Fibroblast of lung (primary cell): ENCODE measurements at regions not wholly inside any gene's neighbourhood (a gene's known extent, or its start where the extent isn't known, plus 50 kb on each side); places are given as distances from the start of the nearest gene placed in this dataset.

Experiments
- DNase-seq, 2 donors: peaks; one replicate each; pipeline versions ENCODE4 v3.0.0 to v3.0.0-alpha.2; 2010; ENCODE audit warnings: low read depth in 2 of 2
- H2AFZ ChIP-seq: 2 replicates; pipeline ENCODE4 v1.5.1; 2012; ENCODE audit warnings: low read length, control low read depth, inconsistent platforms
- H3K27ac ChIP-seq: 2 replicates; pipeline ENCODE4 v1.5.1; 2011; ENCODE audit warnings: low read length, control low read depth; ENCODE audit not compliant: insufficient read depth
- H3K27me3 ChIP-seq: 2 replicates; pipeline ENCODE4 v1.5.1; 2011; ENCODE audit warnings: mild to moderate bottlenecking, low read length; ENCODE audit not compliant: control insufficient read depth, insufficient read depth
- H3K36me3 ChIP-seq: 2 replicates; pipeline ENCODE4 v1.5.1; 2011; ENCODE audit warnings: low read length; ENCODE audit not compliant: control insufficient read depth, insufficient read depth
- H3K4me1 ChIP-seq: 2 replicates; pipeline ENCODE4 v1.5.1; 2011; ENCODE audit warnings: low read length; ENCODE audit not compliant: control insufficient read depth, insufficient read depth; ENCODE audit errors: extremely low read depth
- H3K4me2 ChIP-seq: 2 replicates; pipeline ENCODE4 v1.5.1; 2011; ENCODE audit warnings: low read length, control low read depth; ENCODE audit not compliant: insufficient read depth; ENCODE audit errors: extremely low read depth
- H3K4me3 ChIP-seq, 4 experiments: fragments of 200-600 bp in 1 of 4; sonication (generic) in 1 of 4; replicated peaks in 1 of 4; 2 replicates each; pipeline ENCODE4 v1.5.1; 2011 to 2016; ENCODE audit warnings: low read length in 4 of 4, low read depth in 3 of 4, mild to moderate bottlenecking in 3 of 4, control low read depth in 2 of 4, inconsistent platforms in 1 of 4, mixed read lengths in 1 of 4; ENCODE audit not compliant: insufficient read depth in 1 of 4; ENCODE audit errors: control extremely low read depth in 1 of 4
- H3K79me2 ChIP-seq: 2 replicates; pipeline ENCODE4 v1.5.1; 2012; ENCODE audit warnings: mild to moderate bottlenecking, low read length, inconsistent platforms; ENCODE audit not compliant: control insufficient read depth, insufficient read depth
- H3K9ac ChIP-seq: 2 replicates; pipeline ENCODE4 v1.5.1; 2011; ENCODE audit warnings: mild to moderate bottlenecking, low read length, control low read depth; ENCODE audit not compliant: insufficient read depth
- H3K9me3 ChIP-seq: 2 replicates; pipeline ENCODE4 v1.5.1; 2012; ENCODE audit warnings: low read depth, low read length; ENCODE audit not compliant: control insufficient read depth, insufficient read depth
- H4K20me1 ChIP-seq: 2 replicates; pipeline ENCODE4 v1.5.1; 2011; ENCODE audit warnings: low read length; ENCODE audit not compliant: control insufficient read depth, insufficient read depth; ENCODE audit errors: extremely low read depth
- CTCF ChIP-seq, 2 donors: IDR thresholded peaks in 1 of 2; conservative IDR thresholded peaks in 1 of 2; 1 replicate in 1 of 2; 2 replicates in 1 of 2; pipeline ENCODE4 v1.5.1; 2011 to 2012; ENCODE audit warnings: low read length in 2 of 2, control low read depth in 1 of 2, inconsistent platforms in 1 of 2, low read depth in 1 of 2, mild to moderate bottlenecking in 1 of 2
- EZH2 ChIP-seq: IDR thresholded peaks from 2 replicates; pipeline ENCODE4 v1.5.1; 2012; ENCODE audit warnings: low read length, control low read depth, mild to moderate bottlenecking; ENCODE audit errors: missing control alignments

DNA sequence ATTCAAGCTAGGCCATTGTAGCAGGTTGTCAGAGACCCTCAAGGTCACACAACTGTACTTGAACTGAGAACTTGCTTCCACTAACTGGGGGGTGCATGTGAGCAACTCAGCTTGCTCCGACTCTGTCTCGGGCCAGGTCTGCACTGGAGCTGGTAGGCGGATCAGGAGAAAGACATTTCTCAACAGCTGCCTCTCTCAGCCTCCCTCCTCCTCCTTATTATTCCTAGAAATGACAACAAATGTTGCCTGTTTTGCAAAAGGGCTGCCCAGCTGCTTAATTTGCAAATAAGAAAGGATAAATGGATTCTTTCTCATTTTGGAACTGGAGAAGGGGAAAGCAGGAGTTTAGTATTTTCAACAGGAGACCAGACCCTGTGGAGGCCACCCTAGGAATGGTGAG, 140.5 kb downstream of the RHOU start:
- Histone ChIP-seq H3K4me1 (no peaks in the 10 kb centered on the region), H2AFZ (no peak overlapping the region), H3K79me2 (no peaks in the 10 kb centered on the region), H3K27me3 (peaks cover 2% of the 10 kb centered on the region), H3K9ac (no peak overlapping the region), H3K4me3 (no peak overlapping the region), H3K36me3 (no peaks in the 10 kb centered on the region), H4K20me1 (no peaks in the 10 kb centered on the region), H3K27ac (no peak overlapping the region), H3K4me2 (no peak overlapping the region), H3K9me3 (no peaks in the 10 kb centered on the region)
- TF ChIP-seq EZH2 (no peak), CTCF (conservative IDR thresholded peaks at IDR 0.05 in 1 of 2, IDR thresholded peaks at IDR 0.05 in 1 of 2; ENCODE audit: low read depth in 1 of 2, low read length in 2 of 2) (no peak)
- DNase-seq, result no peak

- no peak overlapping the region for H3K27ac ChIP-seq
- no peak overlapping the region for H3K4me3 ChIP-seq
- H3K9me3 ChIP-seq, result no peaks in the 10 kb centered on the region
- H4K20me1 ChIP-seq, result no peaks in the 10 kb centered on the region
- H3K79me2 ChIP-seq, result no peaks in the 10 kb centered on the region
- H3K4me2 ChIP-seq, result no peak overlapping the region
- H2AFZ ChIP-seq, result no peak overlapping the region
- peaks cover 2% of the 10 kb centered on the region for H3K27me3 ChIP-seq
- TF ChIP-seq EZH2 (no peak), CTCF (conservative IDR thresholded peaks at IDR 0.05 in 1 of 2, IDR thresholded peaks at IDR 0.05 in 1 of 2; ENCODE audit: low read depth in 1 of 2, low read length in 2 of 2) (no peak)
- H3K36me3 ChIP-seq, result no peaks in the 10 kb centered on the region
- no peak for DNase-seq
- H3K4me1 ChIP-seq, result no peaks in the 10 kb centered on the region
- no peak overlapping the region for H3K9ac ChIP-seq
Observed at GRCh38 chr1:228876187-228876586, 140.9 kb downstream of the RHOU start.

DNA sequence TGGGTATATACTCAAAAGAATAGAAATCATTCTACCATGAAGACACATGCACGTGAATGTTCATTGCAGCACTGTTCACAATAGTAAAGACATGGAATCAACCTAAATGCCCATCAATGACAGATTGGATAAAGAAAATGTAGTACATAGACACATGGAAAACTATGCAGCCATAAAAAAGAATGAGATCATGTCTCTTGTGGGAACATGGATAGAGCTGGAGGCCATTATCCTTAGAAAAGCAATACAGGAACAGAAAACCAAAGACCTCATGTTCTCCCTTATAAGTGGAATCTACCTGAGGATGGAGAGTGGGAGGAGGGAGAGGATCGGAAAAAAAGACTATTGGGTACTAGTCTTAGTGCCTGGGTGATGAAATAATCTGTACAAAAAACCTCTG, 143.9 kb downstream of the RHOU start:
- H3K9me3 ChIP-seq, result no peaks in the 10 kb centered on the region
- H3K4me3 ChIP-seq, result no peak overlapping the region
- no peak for DNase-seq
- no peak overlapping the region for H3K27ac ChIP-seq
- H3K27me3 ChIP-seq, result no peaks in the 10 kb centered on the region
- no peaks in the 10 kb centered on the region for H3K79me2 ChIP-seq
- no peak overlapping the region for H3K4me2 ChIP-seq
- TF ChIP-seq EZH2 (no peak), CTCF (conservative IDR thresholded peaks at IDR 0.05 in 1 of 2, IDR thresholded peaks at IDR 0.05 in 1 of 2; ENCODE audit: low read depth in 1 of 2, low read length in 2 of 2) (no peak)
- no peaks in the 10 kb centered on the region for H3K4me1 ChIP-seq
- no peak overlapping the region for H3K9ac ChIP-seq
- H3K36me3 ChIP-seq, result no peaks in the 10 kb centered on the region
- no peak overlapping the region for H2AFZ ChIP-seq
- no peaks in the 10 kb centered on the region for H4K20me1 ChIP-seq
